HG03108 (cell line): ENCODE measurements at regions not wholly inside any gene's neighbourhood (a gene's known extent, or its start where the extent isn't known, plus 50 kb on each side); places are given as distances from the start of the nearest gene placed in this dataset.

Source experiments
- ATAC-seq: cut with Tn5 transposase; IDR thresholded peaks from one replicate; pipeline ENCODE4 v1.9.1; 2021; ENCODE audit warnings: moderate library complexity; ENCODE audit not compliant: unreplicated experiment

- ATAC-seq: no peak
Observed at GRCh38 chrX:39716802-39717540, 380.8 kb downstream of the BCOR start.

DNA sequence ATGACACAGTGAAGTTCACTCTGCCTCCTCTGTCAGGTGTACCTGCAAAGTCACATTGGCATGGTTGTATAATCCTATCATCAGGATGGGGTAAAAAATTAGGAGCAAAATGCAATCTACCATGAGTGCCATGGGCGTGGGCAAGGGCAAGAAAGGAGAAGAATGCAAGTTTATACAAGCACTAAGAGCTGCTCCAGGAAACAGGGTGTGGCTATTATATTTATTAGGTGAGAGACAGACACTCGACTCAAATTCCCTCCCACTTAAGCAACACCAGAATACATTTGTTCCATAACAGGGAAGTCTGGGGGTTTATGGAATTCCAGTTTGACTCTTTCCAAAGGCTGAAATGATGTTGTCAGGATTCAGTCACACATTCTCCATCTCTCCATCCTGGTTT lies 378.8 kb downstream of the BCOR start:
- ATAC-seq: no peak

DNA sequence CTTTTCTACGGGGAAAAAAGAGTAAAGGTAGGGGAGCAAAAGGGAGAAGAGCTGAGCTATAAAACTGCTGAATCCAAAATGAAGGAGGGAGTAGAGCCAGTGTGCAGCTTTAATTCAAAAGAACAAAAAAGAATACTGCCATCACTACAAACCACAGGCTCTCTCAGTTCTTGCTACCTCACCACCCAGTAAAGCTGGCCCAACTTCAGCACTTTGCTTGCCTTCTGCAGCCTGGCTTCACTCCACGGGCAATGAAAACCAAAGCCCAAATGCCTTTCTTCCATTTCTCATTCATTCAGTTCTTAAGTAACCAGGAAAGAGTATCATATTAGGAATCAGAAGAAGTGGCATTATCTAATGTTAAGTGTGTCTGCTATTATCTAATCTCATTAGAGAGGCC lies 376.8 kb downstream of the BCOR start:
- no peak for ATAC-seq

DNA sequence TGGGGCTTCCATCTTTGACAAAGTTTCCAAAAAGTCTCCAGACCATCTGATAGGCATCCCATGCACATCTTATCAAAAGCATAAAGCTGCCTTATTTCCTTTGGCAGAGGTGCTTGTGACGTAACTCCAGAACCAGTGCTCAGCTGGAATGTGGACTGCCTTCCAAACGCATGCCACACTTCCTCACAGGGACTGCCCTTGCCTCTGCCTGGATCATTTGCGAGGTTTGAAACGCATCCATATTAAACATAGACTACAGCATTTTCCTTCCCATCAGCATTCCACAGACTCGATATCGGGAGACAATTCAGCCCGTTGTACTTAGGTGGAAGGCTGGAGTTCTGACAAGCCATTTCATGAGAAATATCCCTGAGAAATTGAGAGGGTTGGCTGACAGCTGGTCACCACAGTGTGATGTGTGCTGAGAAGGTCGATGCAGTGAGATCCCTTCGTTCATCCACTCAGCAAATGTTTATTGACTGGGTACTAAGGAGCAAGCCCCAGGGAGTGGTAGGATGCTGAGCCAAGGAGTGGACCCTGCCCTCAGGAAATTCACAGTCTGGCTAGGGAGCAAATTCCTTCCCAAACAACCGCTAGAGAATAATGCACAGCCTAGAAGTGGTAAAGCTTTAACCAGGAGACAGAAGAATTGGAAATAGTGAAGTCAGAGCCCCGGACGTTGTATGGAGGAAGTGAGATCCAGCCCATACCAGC lies 376.0 kb downstream of the BCOR start:
- no peak for ATAC-seq

GRCh38 chrX:39724544-39724943 lies 373.2 kb downstream of the BCOR start:
- no peak for ATAC-seq

DNA sequence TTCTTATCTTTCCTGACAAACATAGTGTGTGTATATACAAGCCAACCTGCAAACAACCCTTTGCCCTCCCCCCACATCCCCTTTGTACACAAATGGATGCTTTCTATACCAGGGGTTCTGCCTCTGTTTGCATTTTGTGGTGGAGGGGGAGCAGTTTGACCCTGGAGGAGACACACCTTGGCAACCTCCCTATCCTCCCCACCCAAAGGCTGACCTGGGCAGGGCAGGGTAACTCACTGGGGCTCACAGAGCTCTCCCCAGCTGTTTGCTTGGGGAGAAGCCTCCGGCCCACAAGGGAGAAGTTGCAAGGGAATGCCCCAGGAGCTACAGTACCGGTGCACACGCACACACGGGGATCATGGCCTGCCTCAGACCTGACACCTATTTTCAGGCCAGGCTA lies 372.6 kb downstream of the BCOR start:
- no peak for ATAC-seq

GRCh38 chrX:39725928-39726619 lies 371.7 kb downstream of the BCOR start:
- no peak for ATAC-seq

GRCh38 chrX:39726771-39727170 lies 371.0 kb downstream of the BCOR start:
- ATAC-seq: no peak

DNA sequence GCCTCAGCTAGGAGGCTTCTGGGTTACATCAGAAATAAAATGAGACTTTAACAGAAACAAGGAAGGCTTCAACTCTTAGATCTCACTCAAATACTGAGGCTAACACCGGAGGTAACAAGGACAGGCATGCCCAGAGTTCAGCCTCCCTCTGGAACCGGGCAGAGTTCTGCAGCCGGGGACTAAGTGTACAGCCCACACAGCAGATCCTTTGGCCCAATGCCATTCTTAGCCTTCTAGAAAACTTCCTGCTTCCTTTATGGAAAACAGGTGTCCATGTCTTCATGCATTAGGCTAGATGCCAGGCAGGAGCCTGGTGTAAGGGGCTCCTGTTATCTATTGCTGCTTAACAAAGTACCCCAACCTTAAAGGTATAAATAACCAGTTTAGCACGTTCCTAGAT lies 369.7 kb downstream of the BCOR start:
- no peak for ATAC-seq

GRCh38 chrX:39728852-39729598 lies 368.7 kb downstream of the BCOR start:
- no peak for ATAC-seq

DNA sequence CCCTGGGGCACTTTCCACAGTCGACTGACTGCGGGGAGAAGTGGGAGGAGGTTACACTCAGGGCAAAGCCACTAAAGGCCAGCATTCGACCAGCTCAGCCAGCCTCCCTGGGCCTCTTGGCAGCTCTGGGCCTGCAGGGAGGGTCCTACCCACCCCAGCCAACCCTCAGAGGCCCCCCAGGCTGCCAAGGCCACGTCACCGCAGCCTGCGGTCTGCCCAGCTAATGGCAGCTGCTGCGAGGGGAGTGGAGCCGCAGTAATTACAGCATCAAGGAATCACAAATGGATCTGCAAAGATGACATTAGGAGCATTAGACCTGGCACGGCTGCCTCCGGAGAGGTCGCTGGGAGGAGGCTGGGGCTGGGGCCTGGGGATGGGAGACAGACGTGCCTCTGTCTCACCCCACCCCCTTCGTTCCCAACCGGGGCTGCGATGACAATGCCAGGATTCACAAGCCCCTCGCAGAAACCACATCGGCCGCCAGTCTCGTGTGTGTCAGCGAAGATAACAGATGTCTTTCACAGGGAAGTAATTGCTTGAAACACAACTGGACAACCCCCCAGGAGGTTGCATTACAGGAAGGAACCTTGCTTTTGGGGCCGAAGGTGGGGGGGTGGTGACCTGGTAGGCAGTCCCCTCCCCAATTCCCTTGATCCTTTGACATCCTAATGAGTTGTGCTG lies 367.6 kb downstream of the BCOR start:
- no peak for ATAC-seq

- no peak for ATAC-seq
Observed at GRCh38 chrX:39730662-39731329, 367.0 kb downstream of the BCOR start.

DNA sequence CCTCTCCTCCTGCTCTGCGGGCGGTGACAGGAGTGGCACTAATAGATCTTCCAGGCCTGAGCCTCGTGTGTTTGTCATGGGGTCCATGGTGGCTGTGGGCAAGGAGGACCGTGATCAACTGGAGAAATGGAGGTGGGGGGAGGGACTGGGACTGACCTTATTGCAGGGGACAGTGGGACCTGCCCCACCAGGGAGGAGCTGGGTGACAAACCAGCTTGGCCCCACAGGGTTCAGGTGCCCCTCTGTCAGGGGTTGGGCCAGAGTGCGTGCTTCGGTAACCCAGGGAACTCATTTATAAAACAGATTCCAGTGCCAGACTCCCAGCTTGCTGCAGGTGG lies 366.5 kb downstream of the BCOR start:
- ATAC-seq: no peak

- ATAC-seq: no peak
Observed at GRCh38 chrX:39731735-39732134, 366.0 kb downstream of the BCOR start.

- ATAC-seq: no peak
Observed at GRCh38 chrX:39733745-39734144, 364.0 kb downstream of the BCOR start.

GRCh38 chrX:39734174-39734776 lies 363.5 kb downstream of the BCOR start:
- no peak for ATAC-seq

DNA sequence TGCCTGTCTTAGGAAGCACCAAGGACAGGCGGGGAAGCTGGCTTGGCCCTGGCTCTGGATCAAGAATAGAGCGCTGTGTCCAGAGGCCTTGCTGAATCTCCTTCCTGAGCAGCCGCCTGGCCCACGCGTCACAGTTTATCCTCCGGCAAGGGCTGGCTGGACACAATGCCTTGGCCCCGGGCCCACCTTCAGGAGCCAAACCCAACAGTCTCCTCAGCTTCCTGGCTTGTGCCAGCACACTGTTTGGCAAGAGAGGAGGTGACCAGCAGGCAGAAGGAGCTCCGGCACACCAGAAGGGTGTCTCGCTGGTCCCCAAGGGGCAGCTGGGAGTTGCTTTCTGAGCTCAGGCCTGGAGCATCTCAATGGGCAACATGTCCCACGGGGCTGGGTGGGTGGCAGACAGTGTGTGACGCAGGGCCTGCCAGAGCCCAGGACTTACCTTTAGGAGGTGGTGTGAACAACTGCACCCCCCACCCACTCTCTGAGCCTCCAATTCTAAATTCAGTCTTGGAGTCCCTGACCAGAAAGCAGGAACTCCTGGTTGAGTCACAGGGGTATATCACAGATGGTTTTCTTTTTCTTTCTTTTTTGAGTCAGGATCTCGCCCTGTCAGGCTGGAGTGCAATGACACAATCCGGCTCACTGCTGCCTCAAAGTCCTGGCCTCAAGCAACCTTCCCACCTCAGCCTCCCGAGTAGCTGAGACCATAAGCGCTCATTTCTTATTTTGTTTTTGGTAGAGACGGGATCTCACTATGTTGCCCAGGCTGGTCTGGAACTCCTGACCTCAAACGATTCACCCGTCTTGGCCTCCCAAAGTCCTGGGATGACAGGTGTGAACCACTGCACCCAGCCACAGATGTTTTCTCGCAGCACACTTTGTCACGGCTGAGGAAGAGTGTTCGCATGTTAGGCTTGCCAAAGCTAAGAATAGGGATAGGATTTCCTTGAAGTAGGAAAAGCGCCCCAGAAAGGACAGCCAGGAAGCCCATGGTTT lies 361.2 kb downstream of the BCOR start:
- no peak for ATAC-seq

- no peak for ATAC-seq
Observed at GRCh38 chrX:39739585-39739984, 358.2 kb downstream of the BCOR start.

- no peak for ATAC-seq
Observed at GRCh38 chrX:39740078-39740477, 357.7 kb downstream of the BCOR start.
